Suprapubic skin (tissue), 4 donors: ENCODE measurements at regions not wholly inside any gene's neighbourhood (a gene's known extent, or its start where the extent isn't known, plus 50 kb on each side); places are given as distances from the start of the nearest gene placed in this dataset.
"Not testable (repeated sequence)": the region's sequence is repeated elsewhere in the genome, so short reads cannot be mapped to it uniquely, and the experiment has no call there.

ENCODE experiments used
- DNase-seq, 2 donors: peaks; one replicate each; pipeline ENCODE4 v3.0.0-alpha.2; 2019; ENCODE audit warnings: low spot score in 2 of 2
- H3K27ac ChIP-seq: fragments of 200-600 bp; sonication (generic); one replicate; pipeline ENCODE4 v1.5.1; 2019
- H3K27me3 ChIP-seq: fragments of 200-600 bp; sonication (generic); one replicate; pipeline ENCODE4 v1.5.1; 2019
- H3K36me3 ChIP-seq: fragments of 200-600 bp; sonication (generic); one replicate; pipeline ENCODE4 v1.5.1; 2019
- H3K4me1 ChIP-seq: fragments of 200-600 bp; sonication (generic); one replicate; pipeline ENCODE4 v1.5.1; 2019
- H3K4me3 ChIP-seq: fragments of 200-600 bp; sonication (generic); one replicate; pipeline ENCODE4 v1.5.1; 2019; ENCODE audit warnings: mild to moderate bottlenecking
- H3K9me3 ChIP-seq: fragments of 200-600 bp; sonication (generic); one replicate; pipeline ENCODE4 v1.5.1; 2019
- WGBS: methylation state at CpG from one replicate; pipeline ENCODE4 v1.1.5; 2018; 5-methylcytosine and 5-hydroxymethylcytosine counted together

DNA sequence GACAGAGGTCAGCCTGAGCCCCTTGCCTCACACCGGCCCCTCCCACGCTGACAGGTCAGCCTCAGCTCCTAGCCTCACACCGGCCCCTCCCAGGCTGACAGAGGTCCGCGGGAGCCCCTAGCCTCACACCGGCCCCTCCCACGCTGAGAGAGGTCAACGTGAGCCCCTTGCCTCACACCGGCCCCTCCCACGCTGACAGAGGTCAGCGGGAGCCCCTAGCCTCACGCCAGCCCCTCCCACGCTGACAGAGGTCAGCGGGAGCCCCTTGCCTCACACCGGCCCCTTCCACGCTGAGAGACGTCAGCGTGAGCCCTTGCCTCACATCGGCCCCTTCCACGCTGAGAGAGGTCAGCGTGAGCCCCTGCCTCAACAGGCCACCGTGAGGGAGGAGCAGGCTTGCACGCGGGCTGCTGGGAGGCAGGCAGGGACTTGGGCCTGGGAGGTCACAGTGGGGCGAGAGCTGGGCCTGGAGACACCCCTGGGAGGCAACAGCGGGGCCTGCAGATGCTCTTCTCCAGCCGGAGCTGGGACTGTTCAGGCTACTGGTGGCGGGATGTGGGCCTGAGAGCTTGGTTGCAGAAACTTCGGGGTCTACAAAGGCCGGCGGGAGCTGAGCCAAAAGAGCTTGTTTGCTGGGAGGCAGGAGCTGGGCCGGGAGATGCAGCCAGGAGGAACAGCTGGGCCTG is 356.4 kb downstream of the ZNF37A start:
- not testable (repeated sequence) for H3K27ac ChIP-seq, DNase-seq
- 95% methylated on average over 16 of the region's 32 CpGs for WGBS

DNA sequence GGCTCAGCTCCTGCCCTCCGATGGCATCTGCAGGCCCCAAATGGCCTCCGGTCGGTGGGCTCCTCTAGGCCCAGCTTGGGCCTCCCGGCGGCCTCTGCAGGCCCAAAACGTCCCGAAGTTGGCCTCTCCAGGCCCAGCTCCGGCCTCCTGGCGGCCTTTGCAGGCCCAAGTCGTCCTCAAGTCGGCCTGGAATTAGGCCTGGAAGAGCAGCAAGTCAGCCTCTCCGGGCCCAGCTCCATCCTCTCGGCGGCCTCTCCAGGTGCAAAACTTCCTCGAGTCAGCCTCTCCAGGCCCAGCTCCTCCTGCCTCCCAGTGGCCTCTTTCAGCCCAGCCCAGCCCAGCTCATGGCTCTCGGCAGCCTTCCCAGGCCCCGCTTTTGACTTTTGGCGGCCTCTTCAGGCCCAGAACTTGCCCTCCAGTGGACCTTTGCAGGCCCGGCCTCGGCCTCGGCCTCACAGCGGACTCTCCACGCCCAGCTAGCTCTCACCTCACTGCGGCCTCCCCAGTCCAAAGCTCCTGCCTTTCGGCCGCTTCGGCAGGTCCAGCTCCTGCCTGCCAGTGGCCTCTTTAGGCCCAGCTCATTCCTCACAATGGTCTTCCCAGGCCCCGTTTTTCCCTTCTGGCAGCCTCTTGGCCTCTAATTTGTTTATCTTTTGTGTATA is 357.3 kb downstream of the ZNF37A start:
- H3K27me3 ChIP-seq, DNase-seq, H3K4me3 ChIP-seq, H3K4me1 ChIP-seq, H3K9me3 ChIP-seq, H3K27ac ChIP-seq: not testable (repeated sequence)
- H3K36me3 ChIP-seq: peaks cover 23% of the 10 kb centered on the region
- 96% methylated on average over 28 of the region's 28 CpGs for WGBS

More for the DNA sequence above, 356.4 kb downstream of the ZNF37A start:
- not testable (repeated sequence) for H3K27me3 ChIP-seq, H3K4me3 ChIP-seq, H3K9me3 ChIP-seq, H3K4me1 ChIP-seq
- H3K36me3 ChIP-seq: peaks cover 23% of the 10 kb centered on the region
